Limb (tissue), 2 donors: ENCODE measurements at regions not wholly inside any gene's neighbourhood (a gene's known extent, or its start where the extent isn't known, plus 50 kb on each side); places are given as distances from the start of the nearest gene placed in this dataset.

ENCODE experiments used
- DNase-seq, 2 donors: peaks; one replicate each; pipeline ENCODE4 v3.0.0-alpha.2; 2016; ENCODE audit errors: extremely low spot score in 2 of 2

GRCh38 chr21:16872616-16873015, 640.2 kb upstream of the CXADR start:
- peak in 1 of 2 donors; percentile 27 for DNase-seq

GRCh38 chr21:16873176-16873575, 639.7 kb upstream of the CXADR start:
- DNase-seq = no peak

- no peak for DNase-seq
Measured at GRCh38 chr21:16873596-16873995, 639.2 kb upstream of the CXADR start.

GRCh38 chr21:16879479-16879878, 633.4 kb upstream of the CXADR start:
- DNase-seq = no peak

GRCh38 chr21:16891821-16892220, 621.0 kb upstream of the CXADR start:
- DNase-seq = no peak

- no peak for DNase-seq
Measured at GRCh38 chr21:16900685-16901084, 612.2 kb upstream of the CXADR start.

GRCh38 chr21:16908077-16908476, 604.8 kb upstream of the CXADR start:
- DNase-seq = no peak

- no peak for DNase-seq
Measured at GRCh38 chr21:16910435-16911165, 602.2 kb upstream of the CXADR start.

- DNase-seq = no peak
Measured at GRCh38 chr21:16911166-16911607, 601.7 kb upstream of the CXADR start.

GRCh38 chr21:16912075-16912474, 600.8 kb upstream of the CXADR start:
- no peak for DNase-seq

GRCh38 chr21:16913010-16913409, 599.8 kb upstream of the CXADR start:
- no peak for DNase-seq

- DNase-seq = no peak
Measured at GRCh38 chr21:16928439-16928838, 584.4 kb upstream of the CXADR start.

- DNase-seq = no peak
Measured at GRCh38 chr21:16932314-16932713, 580.5 kb upstream of the CXADR start.

GRCh38 chr21:16942703-16943102, 570.1 kb upstream of the CXADR start:
- DNase-seq = no peak

- DNase-seq = no peak
Measured at GRCh38 chr21:16943231-16943630, 569.6 kb upstream of the CXADR start.

GRCh38 chr21:16945580-16945979, 567.3 kb upstream of the CXADR start:
- no peak for DNase-seq

GRCh38 chr21:16956824-16957223, 556.0 kb upstream of the CXADR start:
- no peak for DNase-seq

GRCh38 chr21:16965424-16965823, 547.4 kb upstream of the CXADR start:
- DNase-seq = no peak

- no peak for DNase-seq
Measured at GRCh38 chr21:16968436-16968835, 544.4 kb upstream of the CXADR start.

- DNase-seq = no peak
Measured at GRCh38 chr21:16969636-16970035, 543.2 kb upstream of the CXADR start.

- no peak for DNase-seq
Measured at GRCh38 chr21:16974060-16974459, 538.8 kb upstream of the CXADR start.

GRCh38 chr21:16976193-16976592, 536.6 kb upstream of the CXADR start:
- no peak for DNase-seq

GRCh38 chr21:16978309-16978895, 534.4 kb upstream of the CXADR start:
- no peak for DNase-seq
